SK-N-MC (cell line): ENCODE measurements at regions not wholly inside any gene's neighbourhood (a gene's known extent, or its start where the extent isn't known, plus 50 kb on each side); places are given as distances from the start of the nearest gene placed in this dataset.

Experiments used
- EZH2 ChIP-seq: fragments of 200-600 bp; sonication (generic); IDR thresholded peaks from one replicate; pipeline ENCODE4 v1.6.1; 2017; ENCODE audit warnings: antibody characterized with exemption
- FOXP2 ChIP-seq: optimal IDR thresholded peaks from 2 replicates; pipeline ENCODE3; 2011; ENCODE audit warnings: mild to moderate bottlenecking, moderate library complexity; ENCODE audit not compliant: insufficient read depth; ENCODE audit errors: extremely low read length, control extremely low read depth
- POLR2AphosphoS5 ChIP-seq: IDR thresholded peaks from 2 replicates; pipeline ENCODE4 v1.6.1; 2012; ENCODE audit warnings: mild to moderate bottlenecking, low read depth, low read length, borderline replicate concordance

GRCh38 chr6:105909106-105909505, 177.0 kb upstream of the PRDM1 start:
- TF ChIP-seq POLR2AphosphoS5 (no peak), EZH2 (no peak), FOXP2 (no peak)
